ENCODE measurements at regions not wholly inside any gene's neighbourhood (a gene's known extent, or its start where the extent isn't known, plus 50 kb on each side); places are given as distances from the start of the nearest gene placed in this dataset.

GRCh38 chr4:52420330-52420729, 238.8 kb downstream of the USP46 start:
- TF ChIP-seq CTCF (IDR thresholded peaks at IDR 0.05; ENCODE audit: extremely low read depth in 1 of 2, insufficient read depth in 1 of 2, low read depth in 1 of 2, low read length in 2 of 2) (no peak), POLR2AphosphoS5 (IDR thresholded peaks at IDR 0.05; ENCODE audit: insufficient read depth, low read depth, low read length) (no peak), GATA2 (IDR thresholded peaks at IDR 0.05; ENCODE audit: insufficient read depth, insufficient read length, low read depth, low read length) (no peak)
